ENCODE measurements at regions not wholly inside any gene's neighbourhood (a gene's known extent, or its start where the extent isn't known, plus 50 kb on each side); places are given as distances from the start of the nearest gene placed in this dataset.
"Not testable (repeated sequence)": the region's sequence is repeated elsewhere in the genome, so short reads cannot be mapped to it uniquely, and the experiment has no call there.

DNA sequence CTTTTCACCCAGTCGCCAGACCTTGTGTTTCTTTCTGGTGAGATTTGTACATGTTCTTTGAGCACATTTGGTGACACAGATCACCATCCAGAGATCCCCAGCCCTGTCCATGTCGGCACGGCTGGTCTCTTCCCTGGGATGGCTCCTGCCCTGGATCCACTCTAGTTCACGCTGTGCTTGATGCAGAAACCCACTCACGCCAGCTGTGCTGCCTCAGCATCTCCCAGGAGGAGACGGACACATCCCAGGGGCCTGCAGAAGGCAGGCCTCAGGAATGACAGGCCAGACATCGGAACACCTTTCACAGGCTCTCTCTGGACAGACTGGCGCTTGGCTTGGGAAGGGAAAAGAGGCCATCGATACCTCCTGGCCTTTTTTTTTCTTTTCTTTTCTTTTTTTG lies 203.6 kb downstream of the ACKR3 start:
- no peak for DNase-seq (ENCODE audit: low spot score)

DNA sequence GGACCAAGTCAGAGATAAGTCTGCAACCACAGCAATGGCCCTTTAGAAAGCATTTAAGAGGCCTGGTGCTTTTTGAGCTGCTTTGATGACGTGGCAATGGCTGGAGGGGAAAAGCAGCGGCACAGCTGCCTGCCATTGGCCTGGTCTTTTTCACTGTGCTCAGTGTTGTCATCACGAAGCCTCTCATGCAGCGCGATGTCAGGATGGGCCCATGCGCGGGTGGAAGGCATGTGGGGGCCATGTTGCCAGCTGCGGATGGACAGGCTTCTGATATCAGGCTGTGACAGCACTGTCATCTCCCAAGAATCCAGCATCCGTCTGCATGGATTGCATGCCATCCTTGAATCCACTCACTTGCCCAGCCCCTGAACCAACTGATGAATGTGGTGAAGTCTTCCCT lies 204.5 kb downstream of the ACKR3 start:
- DNase-seq (ENCODE audit: low spot score) = no peak

DNA sequence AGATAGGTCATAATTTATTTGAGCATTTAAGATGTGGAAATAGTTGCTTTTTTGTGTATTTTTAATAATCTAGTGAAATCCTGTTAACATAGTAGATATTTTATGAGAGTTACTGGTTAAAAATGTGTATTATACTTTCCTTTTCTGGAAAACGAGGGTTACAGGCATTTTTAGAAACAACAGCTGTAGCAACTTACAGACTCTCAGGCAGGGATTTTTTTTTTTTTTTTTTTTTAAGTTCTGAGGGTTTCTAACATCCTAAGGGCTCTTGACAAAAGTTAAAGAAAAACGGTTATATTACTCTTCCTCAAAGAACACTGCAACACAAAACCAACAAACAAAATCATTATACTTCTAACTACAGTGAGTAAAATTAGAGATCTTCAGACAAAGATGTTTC lies 205.9 kb downstream of the ACKR3 start:
- DNase-seq (ENCODE audit: low spot score) = no peak

DNA sequence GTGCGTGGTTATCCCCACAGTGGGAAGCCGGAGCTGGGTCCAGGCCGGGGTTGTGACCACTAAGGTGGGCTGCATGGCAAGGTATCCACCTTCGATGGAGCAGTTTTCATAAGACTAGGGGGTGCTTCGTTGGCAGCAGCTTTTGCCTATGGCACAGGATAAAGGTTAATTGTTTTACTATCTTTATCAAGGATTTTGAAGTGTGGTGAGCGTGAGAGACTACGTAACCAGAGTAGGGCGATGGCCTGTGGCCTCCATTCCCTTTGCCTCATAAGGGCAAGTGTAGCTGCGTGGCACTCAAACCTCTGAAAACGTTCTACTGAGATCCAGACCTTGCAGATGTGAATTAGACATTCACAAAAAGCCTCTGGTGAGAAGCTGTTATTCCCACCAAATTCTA lies 206.6 kb downstream of the ACKR3 start:
- no peak for DNase-seq (ENCODE audit: low spot score)

DNA sequence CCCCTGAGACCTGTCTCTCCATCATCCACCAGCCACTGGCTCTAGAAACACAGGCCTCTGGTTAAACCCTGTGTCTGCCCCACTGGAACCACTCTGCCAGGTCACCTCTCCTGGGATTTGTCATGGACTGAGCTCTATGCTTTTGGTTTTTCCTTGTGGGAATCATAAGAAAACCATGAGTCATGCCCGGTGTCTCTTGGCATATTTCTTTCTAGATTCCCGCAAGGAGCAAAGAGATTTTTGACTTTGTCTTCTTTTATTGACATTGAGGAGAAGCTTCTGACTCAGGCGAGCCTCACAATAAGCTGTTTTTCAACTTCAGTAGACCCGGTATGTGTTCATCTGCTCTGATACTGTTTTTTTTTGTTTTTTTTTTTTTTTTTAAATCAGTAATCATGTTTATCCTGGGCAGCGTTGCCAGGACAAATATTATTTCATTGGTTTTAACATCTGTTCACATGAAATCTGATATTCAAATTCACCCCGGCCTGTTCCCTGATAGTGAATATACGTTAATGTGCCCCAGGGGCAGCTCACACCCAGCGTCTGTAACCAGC lies 207.1 kb downstream of the ACKR3 start:
- no peak for DNase-seq (ENCODE audit: low spot score)

DNA sequence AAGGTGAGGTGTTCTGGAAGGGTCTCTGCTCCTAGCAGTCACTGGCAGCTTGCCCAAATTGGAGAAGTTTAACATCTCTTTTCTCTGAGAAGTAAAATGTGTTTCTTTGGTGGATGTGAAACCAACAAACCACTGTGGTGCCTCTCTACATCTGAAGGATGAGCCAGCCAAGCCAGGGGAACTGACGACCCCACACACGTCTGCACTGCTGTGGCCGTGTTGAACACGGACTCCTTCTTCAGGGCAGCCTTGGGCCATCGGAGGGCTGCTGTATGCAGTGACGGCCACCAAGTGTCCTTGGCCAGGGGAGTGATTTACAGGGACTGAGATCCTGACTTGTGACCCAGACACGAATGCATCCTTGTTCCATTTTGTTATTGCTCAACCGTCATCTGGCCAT lies 207.8 kb downstream of the ACKR3 start:
- no peak for DNase-seq (ENCODE audit: low spot score)

DNA sequence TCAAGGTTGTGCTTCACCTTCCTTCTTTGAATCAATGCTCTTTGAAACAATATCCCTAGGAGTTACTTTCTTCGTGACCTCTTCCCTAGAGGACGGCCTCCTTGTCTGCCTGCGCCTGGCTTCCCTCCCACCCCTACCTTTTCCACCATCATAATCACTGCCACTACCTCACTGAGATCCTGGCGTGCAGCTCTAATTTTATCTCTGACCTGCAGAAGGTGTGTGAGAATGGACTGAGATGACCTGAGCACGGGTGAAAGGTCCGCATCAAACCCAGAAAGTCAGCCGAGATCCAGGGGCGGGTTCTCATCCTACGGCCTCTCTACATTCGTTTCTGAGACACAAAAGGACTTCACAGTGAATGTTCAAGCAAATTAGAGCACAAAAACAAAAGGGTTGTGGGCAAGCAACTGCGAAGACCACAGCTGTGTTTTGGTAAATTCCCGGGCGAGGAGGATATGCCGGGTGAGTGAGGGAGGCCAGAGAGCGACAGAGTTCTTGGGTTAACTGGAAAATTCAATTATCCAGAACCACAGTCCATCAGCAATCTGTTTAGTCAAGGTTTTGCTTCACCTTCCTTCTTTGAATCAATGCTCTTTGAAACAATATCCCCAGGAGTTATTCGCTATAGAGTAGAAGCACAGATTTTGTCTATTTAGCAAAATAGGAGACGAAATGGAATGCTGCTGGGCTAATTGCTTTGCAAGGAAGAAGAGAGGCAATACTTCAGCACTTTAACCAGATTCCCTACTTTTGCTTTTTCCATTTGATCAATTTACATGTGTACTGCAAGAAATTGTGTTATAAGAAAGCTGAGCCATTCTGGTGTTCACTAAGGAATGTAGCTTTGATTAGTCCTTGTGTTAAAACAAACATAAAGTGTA lies 212.6 kb downstream of the ACKR3 start:
- no peak for DNase-seq (ENCODE audit: low spot score)

DNA sequence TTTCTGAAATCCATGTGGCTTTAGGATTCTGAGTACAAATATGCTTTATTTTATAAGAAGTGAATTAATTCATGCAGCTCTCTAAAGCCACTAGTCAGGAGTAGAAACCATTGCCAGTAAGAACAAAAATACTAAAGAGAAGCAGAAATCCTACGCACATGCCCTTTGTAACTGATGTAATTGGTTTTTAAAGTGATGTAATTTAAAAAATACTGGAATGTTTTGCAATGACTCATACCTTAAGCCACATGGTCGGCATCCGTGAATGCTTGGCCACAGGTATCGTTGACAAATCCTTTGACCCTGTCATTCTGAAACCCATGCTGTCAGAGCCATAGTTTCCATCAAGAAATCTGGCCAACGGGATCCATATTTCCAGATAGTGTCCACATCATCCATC lies 213.3 kb downstream of the ACKR3 start:
- no peak for DNase-seq (ENCODE audit: low spot score)

DNA sequence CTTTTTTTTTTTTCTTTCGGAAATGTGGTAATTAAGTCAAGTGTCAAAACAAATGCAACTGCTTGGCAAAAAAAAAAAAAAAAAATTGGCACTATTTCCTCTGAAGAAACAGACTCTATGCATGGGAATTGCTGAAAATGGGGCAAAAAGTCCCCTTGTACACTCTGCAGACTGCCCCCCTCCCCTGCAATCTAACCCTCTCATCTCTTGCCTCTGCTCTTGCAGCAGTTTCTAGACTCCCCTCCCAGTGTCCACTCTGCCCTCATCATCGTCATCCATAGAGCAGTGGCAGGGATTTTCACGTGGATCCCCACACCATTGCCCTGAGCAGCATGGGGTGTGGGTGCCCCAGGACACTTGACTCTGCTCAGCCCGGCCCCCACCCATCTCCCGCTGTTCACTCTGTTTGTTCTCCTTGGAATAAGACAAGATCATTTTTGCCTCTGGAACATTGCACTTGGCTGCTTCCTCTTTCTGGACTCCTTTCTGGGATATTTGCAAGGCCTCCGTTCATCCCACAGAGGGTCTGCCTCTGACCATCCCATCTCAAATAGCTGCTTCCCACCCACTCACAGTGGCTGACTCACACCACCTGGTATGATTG lies 213.9 kb downstream of the ACKR3 start:
- no peak for DNase-seq (ENCODE audit: low spot score)

DNA sequence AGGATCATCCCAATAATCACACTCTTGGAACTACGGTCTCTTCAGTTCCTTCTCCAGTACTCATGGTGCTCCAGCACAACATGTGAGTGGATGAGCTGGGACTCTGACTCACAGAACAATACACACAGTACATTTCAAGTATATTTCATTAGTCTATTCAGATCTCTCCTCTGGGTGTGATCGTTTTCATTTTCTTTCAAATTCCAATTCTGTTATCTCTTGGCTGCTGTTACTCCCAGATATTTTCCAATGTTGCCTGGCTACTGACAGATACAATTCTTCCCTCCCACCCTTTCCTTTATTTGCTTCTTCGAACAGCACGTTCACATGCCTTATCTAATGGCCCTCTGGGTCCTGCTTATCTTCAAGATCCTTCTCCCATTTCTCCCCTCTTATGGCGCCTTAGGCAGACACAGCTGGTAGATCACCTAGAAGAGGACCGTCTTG lies 216.0 kb downstream of the ACKR3 start:
- no peak for DNase-seq (ENCODE audit: low spot score)

DNA sequence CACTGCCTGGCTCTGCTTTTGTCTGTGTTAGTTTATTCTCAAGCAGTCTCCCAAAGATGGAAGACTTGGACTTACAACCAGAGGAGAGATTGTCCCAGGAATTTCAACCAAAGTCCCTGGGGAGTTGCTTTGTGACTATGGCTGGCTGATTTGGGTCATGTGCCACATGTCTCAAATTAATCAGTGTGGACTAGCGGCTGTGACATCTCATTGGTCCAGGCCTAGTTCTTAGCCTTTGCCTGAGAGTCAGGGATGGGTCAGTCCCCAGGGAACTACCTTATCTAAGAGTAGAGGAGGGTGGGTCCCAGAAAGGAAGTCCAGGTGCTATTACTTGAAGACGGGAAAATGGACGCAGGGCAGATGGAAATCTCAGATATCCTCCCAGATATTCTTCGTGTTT lies 217.1 kb downstream of the ACKR3 start:
- no peak for DNase-seq (ENCODE audit: low spot score)

DNA sequence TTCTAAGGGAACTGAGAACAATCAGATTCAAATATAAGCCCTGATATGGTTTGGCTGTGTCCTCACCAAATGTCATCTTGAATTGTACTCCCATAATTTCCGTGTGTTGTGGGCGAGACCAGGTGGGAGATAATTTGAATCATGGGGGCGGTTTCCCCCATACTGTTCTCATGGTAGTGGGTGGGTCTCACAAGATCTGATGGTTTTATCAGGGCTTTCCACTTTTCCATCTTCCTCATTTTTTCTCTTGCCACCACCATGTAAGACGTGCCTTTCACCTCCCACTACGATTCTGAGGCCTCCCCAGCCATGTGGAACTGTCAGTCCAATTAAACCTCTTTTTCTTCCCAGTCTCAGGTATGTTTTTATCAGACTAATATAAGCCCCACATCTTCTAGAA lies 217.8 kb downstream of the ACKR3 start:
- DNase-seq (ENCODE audit: low spot score) = not testable (repeated sequence)

DNA sequence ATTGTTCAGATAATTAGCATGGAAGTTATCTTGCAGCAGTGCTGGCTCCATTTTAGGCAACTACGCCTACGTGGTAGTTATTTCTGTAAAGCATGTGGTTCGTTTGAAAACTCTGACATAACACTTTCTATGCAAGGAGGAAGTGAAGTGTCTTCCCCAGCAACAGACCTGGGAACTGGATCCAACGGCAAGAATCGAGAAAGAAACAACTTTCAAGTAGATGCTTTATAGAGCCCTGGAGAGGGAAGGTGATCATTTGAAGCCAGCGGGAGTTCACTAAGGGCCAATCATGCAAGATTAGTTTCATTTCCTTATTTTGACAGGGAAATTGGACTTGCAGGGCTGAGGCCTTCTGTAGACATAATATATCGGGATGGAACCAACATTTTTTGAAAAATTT lies 218.3 kb downstream of the ACKR3 start:
- DNase-seq (ENCODE audit: low spot score) = no peak

DNA sequence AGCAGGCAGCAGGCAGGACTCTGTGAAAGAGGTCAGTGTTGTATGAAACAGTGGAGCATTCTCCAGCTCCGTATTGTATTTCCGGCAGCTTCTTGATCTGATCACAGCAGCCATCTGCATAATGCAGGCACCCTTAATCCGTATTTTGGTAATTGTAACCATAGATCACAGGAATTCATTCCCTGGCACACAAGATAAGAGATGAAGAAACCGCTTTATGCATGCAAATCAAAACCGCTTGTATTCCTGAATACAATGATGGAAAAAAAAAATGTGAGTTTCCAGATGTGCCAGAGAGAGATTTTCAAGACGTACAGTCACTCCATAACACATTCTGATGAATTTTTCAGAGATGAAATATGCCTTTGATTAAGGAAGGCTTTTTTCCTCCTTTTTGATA lies 221.3 kb downstream of the ACKR3 start:
- no peak for DNase-seq (ENCODE audit: low spot score)

DNA sequence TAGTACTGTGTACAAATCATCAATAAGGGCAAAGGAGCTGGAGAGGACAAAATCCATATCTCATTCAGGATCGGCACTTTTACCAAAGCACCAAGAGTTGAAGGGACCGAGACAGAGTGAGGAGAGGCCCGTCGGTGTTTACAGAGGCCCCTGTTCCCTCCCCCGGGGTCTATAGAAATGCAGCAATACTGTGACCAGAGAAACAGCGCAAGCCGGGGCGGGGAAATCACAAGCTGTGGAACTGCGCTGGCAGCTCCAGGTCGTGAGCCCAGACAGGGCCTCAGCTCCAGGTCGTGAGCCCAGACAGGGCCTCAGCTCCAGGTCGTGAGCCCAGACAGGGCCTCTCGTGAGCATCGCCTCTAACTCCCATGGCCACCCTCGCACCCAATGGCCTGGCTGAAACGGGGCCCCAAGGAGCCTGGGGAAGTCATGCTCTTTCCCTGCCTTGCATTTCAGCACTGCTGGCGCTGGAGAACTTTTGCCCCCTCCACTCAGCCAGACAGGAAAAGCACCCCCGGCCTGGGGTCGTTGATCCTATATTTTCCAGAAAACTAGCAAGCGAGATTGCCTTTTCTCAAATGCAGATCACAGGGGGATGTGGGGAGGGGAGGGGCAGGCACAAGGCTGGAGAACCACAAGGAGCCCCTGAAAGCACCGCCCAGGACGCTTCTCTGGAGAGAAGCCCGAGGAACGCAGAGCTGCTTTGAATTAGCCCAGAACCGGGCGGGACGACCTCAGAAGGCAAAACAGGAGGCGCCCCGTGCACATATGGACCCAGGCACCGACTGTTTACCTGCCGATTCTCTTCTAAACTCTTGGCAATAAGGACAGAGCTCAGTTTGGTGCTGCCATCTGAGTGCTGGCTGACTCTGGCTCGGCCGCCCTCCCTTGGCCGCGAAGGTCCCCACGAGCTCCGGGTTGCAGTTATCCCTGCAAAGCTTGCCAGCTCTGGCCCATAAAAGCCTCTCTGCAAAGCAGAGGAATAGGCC lies 223.7 kb downstream of the ACKR3 start:
- DNase-seq (ENCODE audit: low spot score) = peak; percentile 35

DNA sequence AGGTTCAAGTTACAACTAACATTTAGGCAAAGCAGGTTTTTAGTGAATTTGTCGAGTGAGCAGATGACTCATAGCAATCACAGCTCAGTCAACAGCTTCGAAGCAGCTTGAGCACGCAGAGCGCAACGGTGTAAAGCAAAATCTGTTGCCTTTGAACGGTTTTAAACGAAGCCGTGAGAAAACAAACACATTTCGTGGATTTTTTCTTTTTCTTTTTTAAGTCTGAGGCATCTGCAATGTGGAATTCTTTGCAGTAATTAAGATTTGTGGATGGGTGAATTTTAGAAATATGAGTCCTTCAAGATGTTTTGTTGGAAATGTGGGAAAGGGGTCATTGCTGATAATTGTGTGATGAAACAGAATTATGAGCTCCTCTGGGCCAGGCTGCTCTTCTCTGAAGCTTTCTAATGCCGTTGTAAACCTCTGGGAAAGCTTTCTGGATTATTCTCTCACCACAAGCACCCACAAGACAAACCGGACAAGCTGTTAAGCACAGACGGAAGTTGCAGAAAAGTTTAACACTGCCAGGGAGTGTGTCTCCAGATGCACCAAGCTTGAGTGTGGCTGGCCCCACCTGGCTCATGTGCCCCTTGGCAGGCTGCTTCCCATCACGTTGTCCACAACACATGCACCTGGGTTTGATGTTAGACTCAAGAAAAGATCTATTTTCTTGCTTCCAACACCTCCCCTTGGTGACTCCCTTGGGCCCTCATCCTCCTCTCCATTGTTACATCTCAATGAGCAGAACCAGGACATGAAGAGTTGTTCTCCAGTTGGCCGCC lies 224.7 kb downstream of the ACKR3 start:
- DNase-seq (ENCODE audit: low spot score) = no peak

DNA sequence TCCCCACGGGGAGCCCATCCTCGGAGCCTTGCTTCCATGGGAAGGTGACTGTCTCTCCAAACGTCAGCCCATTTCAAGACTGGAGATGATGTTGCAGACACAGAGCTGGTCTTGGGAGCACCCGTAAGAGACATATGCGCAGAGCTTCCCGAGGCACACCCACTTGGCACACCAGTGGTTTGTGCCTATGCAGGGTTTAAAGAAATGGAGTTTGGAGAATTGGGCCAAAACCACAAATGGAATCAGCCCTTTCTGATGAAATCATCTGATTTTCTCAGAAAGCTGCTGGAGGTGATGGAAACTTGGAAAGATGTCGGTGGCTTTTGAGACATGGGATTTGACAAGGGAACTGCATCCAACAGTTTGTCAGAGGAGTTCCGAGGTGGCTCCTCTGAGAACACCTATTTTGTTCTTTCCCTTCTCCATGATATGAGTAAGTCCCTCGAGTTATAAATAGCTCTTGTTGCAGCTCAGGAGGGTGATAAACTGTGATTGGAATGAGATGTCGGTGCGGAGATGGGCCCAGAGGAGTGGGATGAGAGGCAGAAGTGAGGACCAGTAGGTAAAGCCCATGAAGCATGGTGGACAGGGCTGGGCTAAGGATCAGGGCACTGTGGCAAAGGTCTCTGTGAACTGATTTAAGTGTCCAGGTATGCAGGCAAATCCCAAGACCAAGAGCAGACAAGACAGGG lies 225.7 kb downstream of the ACKR3 start:
- no peak for DNase-seq (ENCODE audit: low spot score)

DNA sequence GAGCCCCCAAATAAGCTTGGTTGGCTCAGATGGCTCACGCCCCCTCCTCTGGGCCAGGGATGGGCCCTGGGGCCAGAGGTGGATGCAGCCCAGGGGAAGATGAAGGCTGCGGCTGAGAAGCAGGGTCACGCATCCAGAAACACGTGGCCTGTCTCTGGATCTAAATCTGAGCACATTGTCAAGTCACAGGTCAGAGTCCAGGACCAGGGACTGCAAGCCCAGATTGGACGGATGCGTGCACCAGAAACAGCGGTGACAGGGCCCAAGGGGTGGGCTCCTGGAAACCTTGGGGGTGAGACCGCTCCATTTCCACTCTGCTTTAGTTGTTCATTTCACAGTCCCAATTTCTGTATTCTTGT lies 226.2 kb downstream of the ACKR3 start:
- no peak for DNase-seq (ENCODE audit: low spot score)

DNA sequence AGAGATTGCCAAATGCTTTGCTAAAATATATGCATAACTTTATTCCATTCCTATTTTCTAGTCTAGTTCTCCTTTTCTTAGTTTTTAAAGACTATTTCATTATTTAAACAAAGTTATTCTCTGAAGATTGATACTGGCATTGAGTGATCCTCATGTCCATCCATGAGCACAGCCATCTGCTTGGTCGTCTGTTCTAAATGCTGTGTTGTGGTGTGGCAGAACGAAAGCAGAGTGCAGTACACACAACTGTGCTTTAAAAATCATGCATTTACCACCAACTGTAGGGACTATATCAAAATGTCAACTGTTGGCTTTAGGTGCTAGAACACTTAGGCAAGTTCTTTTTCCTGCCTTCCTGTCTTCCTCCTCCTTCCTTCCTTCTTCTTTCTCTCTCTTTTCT lies 226.6 kb downstream of the ACKR3 start:
- DNase-seq (ENCODE audit: low spot score) = no peak

DNA sequence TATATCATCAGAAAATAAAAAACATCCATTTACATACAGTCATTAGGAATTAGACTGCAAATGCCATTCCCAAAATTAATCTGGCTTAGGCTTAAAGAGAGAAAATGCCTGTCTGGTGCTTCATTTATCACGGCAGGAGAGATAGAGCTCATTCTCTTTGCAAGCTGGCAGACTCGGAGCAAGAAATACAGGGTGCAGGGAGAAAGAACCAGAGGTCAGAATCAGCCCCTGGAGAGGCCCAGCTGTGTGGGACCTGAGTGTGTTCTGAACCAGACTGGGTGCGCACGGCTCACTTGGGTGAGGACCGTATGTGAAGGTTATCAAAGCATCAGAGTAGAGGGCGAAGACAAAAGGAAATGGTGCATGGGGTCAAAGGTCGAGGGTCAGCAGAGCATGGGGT lies 227.8 kb downstream of the ACKR3 start:
- DNase-seq (ENCODE audit: low spot score) = no peak

DNA sequence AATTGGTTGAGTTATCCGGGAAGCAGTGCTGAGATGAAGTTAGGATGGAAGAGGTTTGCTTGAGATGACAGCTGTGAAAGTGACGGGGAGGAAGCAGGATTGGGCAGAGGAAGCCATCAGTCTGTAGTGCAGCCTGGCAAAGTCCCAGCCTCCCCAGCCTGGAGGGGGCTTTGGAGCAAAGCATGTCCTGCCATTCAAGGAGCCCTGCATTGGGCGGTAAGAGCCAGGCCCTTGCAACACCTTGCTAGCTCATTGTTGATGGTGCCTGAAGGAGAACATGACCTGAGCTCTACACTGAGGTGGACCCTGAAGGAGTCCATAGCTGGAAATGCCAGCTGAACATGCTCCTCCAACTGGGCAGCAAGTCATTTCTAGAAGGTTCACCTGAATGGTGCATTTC lies 228.9 kb downstream of the ACKR3 start:
- DNase-seq (ENCODE audit: low spot score) = no peak

Measured in iPS-NIHi11 (cell line).